ENCODE measurements at regions not wholly inside any gene's neighbourhood (a gene's known extent, or its start where the extent isn't known, plus 50 kb on each side); places are given as distances from the start of the nearest gene placed in this dataset.
"Not testable (repeated sequence)": the region's sequence is repeated elsewhere in the genome, so short reads cannot be mapped to it uniquely, and the experiment has no call there.

DNA sequence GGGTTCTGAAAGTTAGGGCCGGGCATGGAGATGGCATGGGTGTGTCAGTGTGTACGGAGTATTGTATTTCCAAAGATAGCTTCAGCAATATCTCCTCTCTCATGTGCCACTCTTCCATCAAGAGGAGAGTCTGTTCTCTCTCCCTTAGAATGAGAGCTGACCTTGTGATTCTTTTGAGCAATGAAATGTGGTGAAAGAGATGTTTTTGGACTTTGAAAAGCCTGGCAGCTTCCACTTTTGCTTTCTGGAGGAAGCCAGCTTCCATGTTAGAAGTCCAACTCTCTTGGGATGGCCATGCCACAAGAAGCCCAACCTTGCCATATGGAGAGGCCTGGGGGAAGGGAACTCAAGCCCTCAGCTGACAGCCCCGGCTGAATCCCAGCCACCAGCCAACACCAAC lies 72.4 kb upstream of the GZMB start:
- Mint-ChIP-seq H3K4me1 (peaks cover 10% of the 10 kb centered on the region), H3K9me3 (no peaks in the 10 kb centered on the region), H3K36me3 (ENCODE audit: insufficient read depth) (no peaks in the 10 kb centered on the region), H3K27ac (ENCODE audit: low read depth) (no peak overlapping the region), H3K4me3 (no peak overlapping the region), H3K27me3 (no peaks in the 10 kb centered on the region)
- no peak for DNase-seq (ENCODE audit: low spot score in 2 of 2)
- no peak for ATAC-seq (replicated peaks; ENCODE audit: extremely low read depth, poor library complexity, severe bottlenecking)

- Mint-ChIP-seq H3K36me3 (ENCODE audit: insufficient read depth) (no peaks in the 10 kb centered on the region), H3K27ac (ENCODE audit: low read depth) (no peak overlapping the region), H3K27me3 (no peaks in the 10 kb centered on the region), H3K9me3 (no peaks in the 10 kb centered on the region), H3K4me3 (no peak overlapping the region), H3K4me1 (peaks cover 10% of the 10 kb centered on the region)
- no peak for DNase-seq (ENCODE audit: low spot score in 2 of 2)
- no peak for ATAC-seq (replicated peaks; ENCODE audit: extremely low read depth, poor library complexity, severe bottlenecking)
These were observed 71.8 kb upstream of the GZMB start for GRCh38 chr14:24705840-24706239.

- Mint-ChIP-seq H3K4me1 (peaks cover 18% of the 10 kb centered on the region), H3K27ac (ENCODE audit: low read depth) (no peak overlapping the region), H3K4me3 (no peak overlapping the region), H3K36me3 (ENCODE audit: insufficient read depth) (no peaks in the 10 kb centered on the region), H3K9me3 (no peaks in the 10 kb centered on the region), H3K27me3 (no peaks in the 10 kb centered on the region)
- no peak for DNase-seq (ENCODE audit: low spot score in 2 of 2)
- ATAC-seq (replicated peaks; ENCODE audit: extremely low read depth, poor library complexity, severe bottlenecking) = no peak
These were observed 67.1 kb upstream of the GZMB start for GRCh38 chr14:24701062-24701461.

GRCh38 chr14:24700511-24700910 lies 66.5 kb upstream of the GZMB start:
- DNase-seq (ENCODE audit: low spot score in 2 of 2) = no peak
- H3K27ac Mint-ChIP-seq (ENCODE audit: low read depth) = no peak overlapping the region
- no peaks in the 10 kb centered on the region for H3K9me3 Mint-ChIP-seq
- no peak overlapping the region for H3K4me3 Mint-ChIP-seq
- peaks cover 18% of the 10 kb centered on the region for H3K4me1 Mint-ChIP-seq
- no peaks in the 10 kb centered on the region for H3K36me3 Mint-ChIP-seq (ENCODE audit: insufficient read depth)
- no peak for ATAC-seq (replicated peaks; ENCODE audit: extremely low read depth, poor library complexity, severe bottlenecking)
- no peaks in the 10 kb centered on the region for H3K27me3 Mint-ChIP-seq

DNA sequence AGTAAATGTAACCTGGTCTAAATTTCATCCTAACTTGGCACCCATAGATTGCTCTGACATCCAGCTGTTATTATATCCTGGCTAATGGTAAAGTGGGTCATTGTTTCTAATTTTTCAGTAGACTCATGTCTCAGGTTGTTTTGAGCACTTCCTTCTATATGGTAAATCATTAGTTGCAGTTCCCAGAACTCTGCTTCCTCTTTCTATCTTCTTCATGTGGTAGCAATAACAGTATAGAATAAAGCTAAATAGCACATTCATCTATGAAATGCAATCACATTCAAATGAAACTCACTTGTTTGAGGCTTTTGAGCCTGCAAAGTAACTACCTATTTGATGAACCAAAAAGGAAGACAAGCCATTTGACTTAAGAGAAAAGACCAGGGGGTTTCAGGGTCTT lies 65.1 kb upstream of the GZMB start:
- Mint-ChIP-seq H3K36me3 (ENCODE audit: insufficient read depth) (peaks cover 2% of the 10 kb centered on the region), H3K27ac (ENCODE audit: low read depth) (no peak overlapping the region), H3K4me1 (peaks cover 9% of the 10 kb centered on the region), H3K27me3 (no peaks in the 10 kb centered on the region), H3K4me3 (no peak overlapping the region), H3K9me3 (no peaks in the 10 kb centered on the region)
- ATAC-seq (replicated peaks; ENCODE audit: extremely low read depth, poor library complexity, severe bottlenecking) (no peak), DNase-seq (ENCODE audit: low spot score in 2 of 2) (no peak)

- not testable (repeated sequence) for H3K9me3 Mint-ChIP-seq; H3K4me3 Mint-ChIP-seq; DNase-seq (ENCODE audit: low spot score in 2 of 2); ATAC-seq (replicated peaks; ENCODE audit: extremely low read depth, poor library complexity, severe bottlenecking); H3K36me3 Mint-ChIP-seq (ENCODE audit: insufficient read depth); H3K27ac Mint-ChIP-seq (ENCODE audit: low read depth); H3K4me1 Mint-ChIP-seq; H3K27me3 Mint-ChIP-seq
These were observed 62.4 kb upstream of the GZMB start for GRCh38 chr14:24696280-24696920.

GRCh38 chr14:24695265-24696241 lies 61.6 kb upstream of the GZMB start:
- peaks cover 6% of the 10 kb centered on the region for H3K36me3 Mint-ChIP-seq (ENCODE audit: insufficient read depth)
- no peak overlapping the region for H3K27ac Mint-ChIP-seq (ENCODE audit: low read depth)
- H3K4me3 Mint-ChIP-seq = no peak overlapping the region
- DNase-seq (ENCODE audit: low spot score in 2 of 2) (no peak), ATAC-seq (replicated peaks; ENCODE audit: extremely low read depth, poor library complexity, severe bottlenecking) (peak; percentile 26)
- peaks cover 18% of the 10 kb centered on the region for H3K4me1 Mint-ChIP-seq
- no peaks in the 10 kb centered on the region for H3K27me3 Mint-ChIP-seq
- no peaks in the 10 kb centered on the region for H3K9me3 Mint-ChIP-seq

DNA sequence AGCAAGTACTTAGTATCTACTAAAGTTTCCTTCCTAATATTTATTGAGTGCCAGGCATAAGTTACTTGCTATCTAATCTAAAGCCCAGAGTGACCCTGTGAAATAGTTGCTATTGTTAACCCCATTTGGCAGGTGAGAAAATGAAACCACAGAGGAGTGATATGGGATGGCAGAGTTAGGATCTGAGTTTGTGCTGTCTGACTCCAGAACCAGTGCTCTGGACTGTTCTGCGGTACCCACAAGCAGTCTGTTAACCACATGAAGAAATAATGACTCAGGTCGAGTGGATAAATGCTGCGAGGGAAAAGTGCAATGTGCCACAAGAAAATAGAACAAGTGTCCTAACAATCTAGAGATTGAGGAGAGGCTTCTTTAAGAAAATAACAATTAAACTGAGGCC lies 60.7 kb upstream of the GZMB start:
- H3K4me1 Mint-ChIP-seq = peaks cover 22% of the 10 kb centered on the region
- H3K27ac Mint-ChIP-seq (ENCODE audit: low read depth) = no peak overlapping the region
- no peak for ATAC-seq (replicated peaks; ENCODE audit: extremely low read depth, poor library complexity, severe bottlenecking)
- H3K4me3 Mint-ChIP-seq = no peak overlapping the region
- no peaks in the 10 kb centered on the region for H3K27me3 Mint-ChIP-seq
- no peak for DNase-seq (ENCODE audit: low spot score in 2 of 2)
- H3K9me3 Mint-ChIP-seq = no peaks in the 10 kb centered on the region
- H3K36me3 Mint-ChIP-seq (ENCODE audit: insufficient read depth) = peaks cover 6% of the 10 kb centered on the region

DNA sequence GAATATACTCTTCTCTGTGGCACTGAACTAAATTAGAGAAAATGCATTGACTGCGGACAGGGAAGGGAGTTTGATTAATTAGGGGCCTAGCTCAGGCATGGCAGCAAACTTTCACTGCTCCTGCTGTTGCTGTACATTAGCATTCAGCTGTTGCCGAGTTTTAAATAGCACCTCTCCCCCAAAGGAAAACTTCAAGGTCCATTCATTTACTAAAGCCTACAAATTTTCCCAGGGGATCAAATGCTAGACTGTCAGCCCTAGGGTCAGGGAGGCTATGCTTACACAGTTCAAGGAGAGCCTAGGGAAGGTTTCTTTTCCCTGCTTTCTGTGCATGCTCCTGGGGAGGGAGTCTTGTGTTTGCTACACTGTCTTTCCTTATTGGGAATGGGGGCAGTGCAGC lies 60.0 kb upstream of the GZMB start:
- peaks cover 6% of the 10 kb centered on the region for H3K36me3 Mint-ChIP-seq (ENCODE audit: insufficient read depth)
- H3K27me3 Mint-ChIP-seq = no peaks in the 10 kb centered on the region
- peak overlapping the region; percentile 26 for H3K27ac Mint-ChIP-seq (ENCODE audit: low read depth)
- DNase-seq (ENCODE audit: low spot score in 2 of 2) (no peak), ATAC-seq (replicated peaks; ENCODE audit: extremely low read depth, poor library complexity, severe bottlenecking) (no peak)
- H3K9me3 Mint-ChIP-seq = no peaks in the 10 kb centered on the region
- H3K4me1 Mint-ChIP-seq = peaks cover 21% of the 10 kb centered on the region
- peak overlapping the region; percentile 59 for H3K4me3 Mint-ChIP-seq

GRCh38 chr14:24693353-24693737 lies 59.4 kb upstream of the GZMB start:
- ATAC-seq (replicated peaks; ENCODE audit: extremely low read depth, poor library complexity, severe bottlenecking) (no peak), DNase-seq (ENCODE audit: low spot score in 2 of 2) (no peak)
- peak overlapping the region; percentile 59 for H3K4me3 Mint-ChIP-seq
- H3K27me3 Mint-ChIP-seq = no peaks in the 10 kb centered on the region
- peaks cover 22% of the 10 kb centered on the region for H3K4me1 Mint-ChIP-seq
- peaks cover 6% of the 10 kb centered on the region for H3K36me3 Mint-ChIP-seq (ENCODE audit: insufficient read depth)
- no peaks in the 10 kb centered on the region for H3K9me3 Mint-ChIP-seq
- peak overlapping the region; percentile 26 for H3K27ac Mint-ChIP-seq (ENCODE audit: low read depth)

DNA sequence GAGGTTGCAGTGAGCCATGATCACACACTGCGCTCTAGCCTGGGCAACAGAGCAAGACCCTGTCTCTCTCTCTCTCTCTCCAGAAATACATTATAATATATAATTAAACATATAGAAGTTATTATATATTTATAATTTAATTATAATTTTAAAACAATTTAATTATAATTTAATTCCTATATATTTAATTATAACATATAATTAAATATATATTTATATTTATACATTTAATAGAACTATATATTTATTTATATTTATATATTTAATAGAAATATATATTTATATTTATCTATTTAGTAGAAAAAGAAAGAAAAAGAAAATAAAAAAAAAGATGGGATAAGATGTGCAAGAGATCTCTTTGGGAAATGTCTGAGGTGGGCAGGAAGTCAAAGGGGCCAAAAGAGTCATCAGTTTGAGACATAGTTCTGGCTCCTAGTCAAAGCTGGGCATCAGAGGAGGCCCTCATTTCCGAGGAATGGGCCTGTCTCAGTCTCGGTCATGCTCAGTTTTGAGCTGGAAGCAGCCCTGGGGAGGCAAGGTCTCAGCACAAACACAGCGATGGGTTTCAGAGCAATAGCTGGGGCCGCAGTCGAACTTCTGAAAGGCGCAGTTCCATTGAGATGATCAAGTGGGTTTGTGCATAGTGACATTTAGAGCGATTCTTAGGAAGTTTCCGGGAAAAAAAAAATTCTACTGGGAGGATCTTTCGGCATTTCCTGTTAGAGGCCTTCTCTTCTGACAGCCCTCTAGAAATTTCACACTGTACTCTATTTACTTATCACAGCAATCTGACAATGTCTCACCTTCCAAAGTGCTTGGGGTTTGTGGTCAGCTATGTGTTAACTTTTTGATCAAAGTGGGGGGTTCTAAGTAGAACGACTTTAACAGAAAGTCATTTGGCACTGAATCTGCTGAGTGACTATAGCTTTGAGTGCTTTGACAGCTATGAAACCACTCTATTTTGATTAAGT lies 58.7 kb upstream of the GZMB start:
- no peaks in the 10 kb centered on the region for H3K9me3 Mint-ChIP-seq
- H3K4me3 Mint-ChIP-seq = peak overlapping the region; percentile 59
- DNase-seq (ENCODE audit: low spot score in 2 of 2) = peak in 1 of 2 donors; percentile 64
- H3K4me1 Mint-ChIP-seq = peaks cover 28% of the 10 kb centered on the region
- no peaks in the 10 kb centered on the region for H3K27me3 Mint-ChIP-seq
- H3K36me3 Mint-ChIP-seq (ENCODE audit: insufficient read depth) = peaks cover 6% of the 10 kb centered on the region
- H3K27ac Mint-ChIP-seq (ENCODE audit: low read depth) = peak overlapping the region; percentile 26
- ATAC-seq (replicated peaks; ENCODE audit: extremely low read depth, poor library complexity, severe bottlenecking) = peak; percentile 96

DNA sequence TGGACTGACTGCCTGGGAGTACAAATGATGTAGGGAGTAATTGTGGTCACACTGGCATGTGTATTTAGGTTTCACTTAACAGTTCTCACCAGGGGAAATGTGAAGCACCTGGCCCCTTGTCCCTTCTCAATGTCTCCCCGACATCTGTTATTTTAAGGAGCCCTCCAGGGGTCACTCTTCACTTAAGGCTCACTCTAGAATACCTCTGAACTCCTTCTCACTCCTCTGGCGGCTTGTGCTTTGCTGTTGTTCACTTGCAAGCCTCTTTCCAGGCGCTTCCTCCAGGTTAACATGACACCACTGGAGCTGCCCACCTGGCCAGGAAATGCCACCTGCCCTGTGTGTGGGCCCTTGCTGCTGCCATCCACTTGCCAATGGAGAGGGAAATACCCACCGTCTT lies 56.5 kb upstream of the GZMB start:
- peaks cover 30% of the 10 kb centered on the region for H3K4me1 Mint-ChIP-seq
- peaks cover 6% of the 10 kb centered on the region for H3K36me3 Mint-ChIP-seq (ENCODE audit: insufficient read depth)
- no peak for ATAC-seq (replicated peaks; ENCODE audit: extremely low read depth, poor library complexity, severe bottlenecking)
- no peak overlapping the region for H3K4me3 Mint-ChIP-seq
- no peaks in the 10 kb centered on the region for H3K27me3 Mint-ChIP-seq
- no peak for DNase-seq (ENCODE audit: low spot score in 2 of 2)
- H3K9me3 Mint-ChIP-seq = no peaks in the 10 kb centered on the region
- no peak overlapping the region for H3K27ac Mint-ChIP-seq (ENCODE audit: low read depth)
